Astrocyte (in vitro differentiated cells and primary cell): ENCODE measurements at regions not wholly inside any gene's neighbourhood (a gene's known extent, or its start where the extent isn't known, plus 50 kb on each side); places are given as distances from the start of the nearest gene placed in this dataset.

ENCODE experiments used
- CTCF ChIP-seq: IDR thresholded peaks from 2 replicates; pipeline ENCODE4 v1.5.1; 2011; ENCODE audit warnings: low read depth, mild to moderate bottlenecking, inconsistent platforms, low read length, moderate library complexity; ENCODE audit not compliant: insufficient read depth
- EZH2 ChIP-seq: IDR thresholded peaks from 2 replicates; pipeline ENCODE4 v1.6.1; 2012; ENCODE audit warnings: mild to moderate bottlenecking, low read length, inconsistent platforms; ENCODE audit not compliant: insufficient read depth

- TF ChIP-seq CTCF, result no peak
- no peak for TF ChIP-seq EZH2
These were observed 87.1 kb upstream of the PNPT1 start for GRCh38 chr2:55780697-55781096.
